Activated naive CD4-positive, alpha-beta T cell treated with anti-CD3 and anti-CD28 coated beads, Interleukin-2, amount 50 U/mL, for 16 hours (primary cell): ENCODE measurements at regions not wholly inside any gene's neighbourhood (a gene's known extent, or its start where the extent isn't known, plus 50 kb on each side); places are given as distances from the start of the nearest gene placed in this dataset.

Experiments used
- DNase-seq: peaks from one replicate; pipeline ENCODE4 v3.0.0-alpha.2; 2020

GRCh38 chr7:98514211-98515031 is 102.7 kb upstream of the NPTX2 start:
- no peak for DNase-seq

DNA sequence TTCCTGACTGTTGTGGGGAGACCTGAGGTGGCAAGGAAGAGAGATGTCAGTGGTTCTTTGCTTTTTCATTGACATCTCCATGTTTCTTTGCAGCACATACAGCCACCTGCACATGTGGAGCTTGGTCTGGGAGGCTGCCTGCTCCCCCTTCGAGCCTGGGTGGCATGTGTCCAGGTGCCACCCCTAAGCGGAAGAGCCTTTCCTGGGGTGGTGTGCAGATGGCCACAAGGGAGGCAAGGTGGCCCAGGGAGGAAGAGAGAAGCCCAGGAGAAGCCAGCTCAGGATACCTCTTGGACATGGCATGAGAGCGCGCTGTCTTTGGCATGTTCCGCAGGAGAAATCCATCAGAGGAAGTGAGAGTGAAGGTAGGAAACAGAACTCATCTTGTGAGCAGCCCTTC is 105.9 kb upstream of the NPTX2 start:
- DNase-seq, result no peak

DNA sequence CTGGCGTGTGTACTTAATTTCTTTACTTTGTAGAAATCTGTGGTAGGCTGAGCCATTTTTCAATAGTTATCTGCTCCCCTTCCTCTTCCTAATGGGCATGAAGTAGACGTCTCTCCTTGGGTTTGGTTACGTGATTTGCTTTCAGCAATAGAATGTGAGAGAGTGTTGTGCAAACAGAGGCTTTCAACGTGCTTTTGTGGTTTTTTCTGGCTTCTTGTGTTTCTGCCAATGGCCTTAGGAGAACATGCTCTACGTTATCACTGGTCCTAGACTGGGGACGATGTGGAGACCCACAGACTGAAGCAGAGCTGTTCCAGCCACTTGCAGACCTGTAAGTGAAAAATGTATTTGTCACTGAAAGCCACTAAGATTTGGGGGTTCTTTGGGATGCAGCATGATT is 107.2 kb upstream of the NPTX2 start:
- no peak for DNase-seq

- DNase-seq, result no peak
Observed at GRCh38 chr7:98506471-98506870, 105.6 kb upstream of the BAIAP2L1 start.

DNA sequence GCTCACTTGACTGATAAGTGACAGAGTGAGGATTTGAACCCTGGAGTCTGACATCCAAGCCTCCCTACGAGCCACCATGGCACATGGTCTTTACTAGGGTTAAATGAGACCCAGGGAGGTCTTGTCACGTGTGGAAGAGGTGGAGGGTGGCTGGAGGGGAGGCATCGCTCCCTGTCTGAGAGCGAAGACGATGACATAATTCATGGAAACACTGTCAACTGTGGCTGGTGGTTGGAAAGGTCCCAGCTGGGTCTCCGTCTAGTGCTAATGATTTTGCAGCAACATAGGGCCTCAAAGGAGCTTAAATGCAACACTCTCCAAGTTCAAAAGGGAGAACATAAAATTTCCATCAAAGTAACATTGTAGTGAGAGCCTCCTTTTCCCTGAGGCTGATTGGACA is 99.9 kb upstream of the BAIAP2L1 start:
- DNase-seq, result no peak

GRCh38 chr7:98496618-98497017 is 95.7 kb upstream of the BAIAP2L1 start:
- DNase-seq, result no peak

DNA sequence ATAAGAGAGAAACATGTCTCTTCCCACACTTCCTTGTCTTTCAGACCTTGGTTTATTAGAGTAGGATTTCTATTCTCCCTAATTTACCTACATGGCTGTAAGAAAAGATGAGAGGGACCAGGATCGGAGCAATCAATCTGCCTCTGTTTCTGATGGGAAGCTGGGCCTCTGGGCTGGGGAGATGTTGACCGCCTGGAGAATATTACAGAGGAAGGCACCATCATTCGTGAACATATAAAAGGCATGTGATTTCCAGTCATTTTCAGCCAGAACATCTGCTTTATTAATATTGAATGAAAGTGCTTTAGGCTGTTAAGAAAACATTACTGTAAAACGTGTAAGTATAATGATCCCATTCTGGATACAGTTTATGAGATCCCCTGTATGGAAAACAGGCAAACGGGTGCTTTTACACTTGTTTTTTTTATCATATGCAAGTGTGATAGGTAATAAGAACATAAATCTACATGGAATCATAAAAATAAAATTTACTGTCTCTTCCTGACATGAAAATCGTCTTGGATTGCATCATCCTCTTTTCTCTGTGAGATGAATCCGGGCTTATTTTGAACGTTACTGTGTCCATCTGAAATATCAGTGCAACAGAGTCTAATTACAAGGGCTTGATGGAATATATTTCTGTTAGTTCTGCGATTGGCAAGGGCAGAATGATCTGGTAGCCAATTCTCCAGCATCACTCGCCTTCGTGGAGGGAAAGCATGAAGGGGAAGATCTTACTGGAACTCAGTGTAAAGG is 94.5 kb upstream of the BAIAP2L1 start:
- DNase-seq, result no peak

- DNase-seq, result no peak
Observed at GRCh38 chr7:98493030-98493778, 92.3 kb upstream of the BAIAP2L1 start.

- DNase-seq, result no peak
Observed at GRCh38 chr7:98488167-98488566, 87.3 kb upstream of the BAIAP2L1 start.

DNA sequence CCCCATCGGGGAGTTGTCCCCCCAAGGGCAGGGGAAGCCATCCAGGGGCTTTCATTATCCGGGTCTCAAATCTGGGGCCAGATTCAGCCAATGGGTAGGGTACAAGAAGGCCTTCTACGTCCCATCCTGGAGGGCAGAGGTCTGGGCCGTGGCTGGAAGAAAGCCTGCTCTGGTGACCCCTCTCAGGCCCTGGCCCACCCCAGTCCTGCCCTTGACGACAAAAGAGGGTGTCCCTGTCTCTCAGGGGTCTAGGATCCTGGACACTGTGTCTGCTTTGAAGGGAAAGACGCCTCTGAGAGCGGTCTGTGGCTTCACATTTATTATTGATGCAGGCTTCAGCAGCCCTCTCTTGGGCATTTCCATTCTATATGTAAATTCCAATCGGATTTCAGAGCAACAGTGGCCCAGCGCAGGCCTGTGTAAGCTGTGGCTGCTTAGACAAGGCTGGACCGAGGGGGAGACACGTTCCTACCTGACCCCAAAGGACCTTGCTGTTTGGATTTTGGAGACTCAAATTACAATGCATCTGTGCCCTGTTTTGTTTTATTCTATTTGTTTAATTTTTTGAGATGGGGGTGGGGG is 83.2 kb upstream of the BAIAP2L1 start:
- DNase-seq, result no peak

GRCh38 chr7:98483276-98483963 is 82.5 kb upstream of the BAIAP2L1 start:
- DNase-seq, result no peak

DNA sequence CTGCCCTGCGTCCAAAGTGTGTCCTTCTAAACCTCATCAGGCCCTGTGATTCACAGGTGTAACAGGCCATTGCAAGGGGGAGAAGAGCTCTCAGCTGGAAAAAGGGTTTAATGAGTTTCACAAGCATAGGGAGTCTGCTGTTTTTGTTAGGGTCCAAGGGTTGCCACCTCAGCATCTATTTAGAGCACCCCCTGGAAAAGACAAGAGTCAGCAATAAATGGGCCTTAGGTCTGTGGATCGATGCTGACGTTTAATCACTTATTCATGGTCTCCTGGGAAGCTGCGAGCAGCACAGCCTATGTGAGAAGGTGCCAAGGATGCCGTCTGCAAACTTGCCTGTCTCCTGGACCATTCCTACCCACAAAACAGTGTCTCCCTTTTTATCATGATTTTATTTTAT is 78.4 kb upstream of the BAIAP2L1 start:
- no peak for DNase-seq

GRCh38 chr7:98475352-98475751 is 74.5 kb upstream of the BAIAP2L1 start:
- DNase-seq, result no peak

DNA sequence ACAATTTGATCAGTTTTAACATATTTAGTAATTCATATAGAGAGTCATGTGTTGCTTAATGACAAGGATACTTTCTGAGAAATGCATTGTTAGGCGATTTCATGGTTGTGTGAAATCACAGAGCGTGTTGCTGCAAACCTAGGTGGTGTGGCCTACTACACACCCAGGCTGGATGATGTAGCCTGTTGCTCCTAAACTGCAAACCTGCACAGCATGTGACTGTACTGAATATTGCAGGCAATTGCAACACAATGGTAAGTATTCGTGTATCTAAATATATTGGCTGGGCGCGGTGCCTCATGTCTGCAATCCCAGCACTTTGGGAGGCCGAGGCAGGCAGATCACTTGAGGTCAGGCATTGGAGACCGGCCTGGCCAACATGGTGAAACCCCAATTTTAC is 73.7 kb upstream of the BAIAP2L1 start:
- no peak for DNase-seq

GRCh38 chr7:98472521-98472954 is 71.6 kb upstream of the BAIAP2L1 start:
- no peak for DNase-seq

DNA sequence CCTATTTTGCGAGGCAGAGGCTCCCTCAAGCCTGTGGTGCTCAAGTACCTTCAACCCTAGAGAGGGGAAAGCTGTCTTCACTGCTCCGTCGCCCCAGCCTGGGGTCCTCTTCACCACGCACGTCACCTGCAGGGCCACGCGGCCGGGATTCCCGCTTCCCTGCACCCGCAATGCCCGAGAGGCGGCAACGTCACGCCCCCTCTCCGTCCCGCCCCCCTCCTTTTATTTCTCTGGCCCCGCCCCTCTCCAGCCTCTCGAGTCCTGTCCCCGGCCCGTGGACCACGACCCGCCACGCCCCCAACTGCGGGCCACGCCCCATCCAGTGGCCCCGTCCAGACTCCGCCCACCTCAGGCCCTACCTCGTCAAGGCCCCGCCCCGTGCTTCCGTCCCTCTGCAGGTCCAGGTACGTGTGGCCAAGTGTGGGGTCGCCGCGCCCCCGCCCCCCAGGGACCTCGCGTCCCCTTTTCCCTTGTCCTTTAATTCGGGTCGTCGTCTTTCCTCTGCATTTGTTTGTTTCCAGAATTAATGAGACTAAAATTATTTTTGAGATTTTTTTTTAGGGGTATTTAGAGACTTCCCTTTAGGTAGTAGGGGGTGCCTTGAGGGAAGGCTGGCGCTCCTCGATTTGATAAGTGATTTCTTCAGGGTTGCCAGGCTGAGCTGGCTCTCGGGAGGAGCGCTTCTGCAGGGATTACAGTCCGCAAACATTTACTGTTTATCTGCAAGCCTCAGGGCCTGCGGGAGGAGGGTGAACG is 69.8 kb upstream of the BAIAP2L1 start:
- peak; percentile 23 for DNase-seq

DNA sequence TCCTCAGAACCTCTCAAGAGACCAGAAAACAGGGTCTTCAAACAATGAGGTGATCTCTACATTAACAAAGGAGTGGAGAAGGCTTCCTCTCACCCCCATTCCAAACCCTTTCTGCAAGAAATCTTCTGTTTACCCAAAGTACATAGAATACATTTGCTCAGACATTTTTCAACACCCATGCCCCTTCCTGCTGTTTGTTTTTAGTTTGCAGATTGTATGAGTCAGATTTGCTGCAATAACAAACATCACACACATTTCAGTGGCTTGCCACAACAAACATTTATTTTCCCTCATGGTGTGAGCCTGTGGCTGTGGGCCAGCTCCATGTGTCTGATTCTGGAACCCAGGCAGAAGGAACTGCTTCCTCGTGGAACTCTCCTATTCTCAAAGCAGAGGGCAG is 68.2 kb upstream of the BAIAP2L1 start:
- no peak for DNase-seq

GRCh38 chr7:98467570-98468312 is 66.9 kb upstream of the BAIAP2L1 start:
- no peak for DNase-seq

- no peak for DNase-seq
Observed at GRCh38 chr7:98465022-98465421, 64.1 kb upstream of the BAIAP2L1 start.

DNA sequence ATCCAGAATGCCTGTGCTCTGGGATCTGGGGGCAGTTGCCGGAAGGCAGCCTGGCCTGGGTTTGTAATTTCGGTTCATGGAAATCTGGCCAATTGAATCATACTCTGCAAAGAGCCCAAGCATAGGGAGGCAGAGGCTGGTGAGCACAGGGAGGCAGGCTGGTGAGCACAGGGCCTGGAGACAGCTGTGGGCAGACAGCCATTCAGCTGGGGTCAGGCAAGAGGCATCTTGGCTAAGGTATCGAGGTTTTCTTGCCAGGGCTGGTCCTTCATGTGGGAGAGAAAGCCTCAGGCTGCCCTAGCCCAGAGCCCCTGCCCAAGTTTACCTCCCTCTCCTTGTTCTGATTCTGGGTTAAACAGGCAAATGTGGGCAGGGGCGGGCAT is 63.7 kb upstream of the BAIAP2L1 start:
- no peak for DNase-seq
